Activated naive CD8-positive, alpha-beta T cell treated with anti-CD3 and anti-CD28 coated beads for 36 hours (primary cell): ENCODE measurements at regions not wholly inside any gene's neighbourhood (a gene's known extent, or its start where the extent isn't known, plus 50 kb on each side); places are given as distances from the start of the nearest gene placed in this dataset.

Experiments
- DNase-seq: peaks from one replicate; pipeline ENCODE4 v3.0.0; 2021
- H3K27ac Mint-ChIP-seq: one replicate; pipeline ENCODE4 v1.8.0; 2022; ENCODE audit warnings: mild to moderate bottlenecking, moderate library complexity, mixed read lengths
- H3K27me3 Mint-ChIP-seq: one replicate; pipeline ENCODE4 v1.8.0; 2022; ENCODE audit warnings: mild to moderate bottlenecking, mixed read lengths
- H3K36me3 Mint-ChIP-seq: one replicate; pipeline ENCODE4 v1.8.0; 2021; ENCODE audit warnings: mild to moderate bottlenecking, mixed read lengths
- H3K4me1 Mint-ChIP-seq: one replicate; pipeline ENCODE4 v1.8.0; 2021; ENCODE audit warnings: mixed read lengths
- H3K4me3 Mint-ChIP-seq: one replicate; pipeline ENCODE4 v1.8.0; 2022; ENCODE audit warnings: mild to moderate bottlenecking, moderate library complexity, mixed read lengths
- H3K9me3 Mint-ChIP-seq: one replicate; pipeline ENCODE4 v1.8.0; 2022; ENCODE audit warnings: mixed read lengths

DNA sequence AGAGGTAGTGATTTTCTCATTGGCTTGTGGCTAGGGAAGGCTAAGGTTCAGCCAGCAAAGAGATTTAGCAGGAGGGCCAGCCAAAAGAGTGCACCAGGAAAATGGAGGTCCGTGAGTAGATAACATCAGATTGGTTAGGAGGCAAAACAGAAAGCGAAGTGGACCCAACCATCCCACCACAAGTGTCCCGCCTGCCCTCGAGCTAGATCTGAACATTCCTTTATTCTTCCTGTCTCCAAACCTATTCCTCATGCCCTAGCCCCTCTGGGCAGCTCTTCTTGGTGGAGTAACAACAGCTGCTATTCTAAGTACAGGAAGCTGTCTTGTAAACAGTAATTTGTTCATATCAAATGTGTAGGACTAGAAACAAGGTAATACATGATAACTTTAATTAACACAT, 85.7 kb upstream of the BET1 start:
- Mint-ChIP-seq H3K27ac (no peak overlapping the region), H3K36me3 (no peaks in the 10 kb centered on the region), H3K4me1 (peaks cover 4% of the 10 kb centered on the region), H3K4me3 (no peak overlapping the region), H3K9me3 (no peaks in the 10 kb centered on the region), H3K27me3 (peaks cover 39% of the 10 kb centered on the region)
- no peak for DNase-seq

DNA sequence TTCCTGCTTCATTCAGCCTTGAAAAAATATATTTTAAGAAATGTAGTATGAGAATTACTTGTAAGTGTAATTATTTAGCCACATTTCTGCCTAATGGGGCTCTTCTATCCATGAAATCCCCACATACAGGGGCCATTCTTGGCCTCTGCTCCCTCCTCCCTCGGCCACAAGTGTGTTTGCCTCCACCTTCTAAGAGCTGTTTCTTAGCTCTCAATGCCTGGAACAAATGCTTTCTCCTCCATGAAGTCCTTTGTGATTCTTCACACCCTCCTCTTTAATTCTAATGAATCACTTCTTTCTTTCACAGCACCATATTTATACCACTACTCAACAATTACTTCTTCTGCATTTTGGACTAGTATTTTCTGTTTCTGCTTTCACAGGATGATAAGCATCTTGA, 88.8 kb upstream of the BET1 start:
- Mint-ChIP-seq H3K4me3 (no peak overlapping the region), H3K9me3 (no peaks in the 10 kb centered on the region), H3K27ac (no peak overlapping the region), H3K27me3 (peaks cover 49% of the 10 kb centered on the region), H3K4me1 (no peaks in the 10 kb centered on the region), H3K36me3 (no peaks in the 10 kb centered on the region)
- no peak for DNase-seq

DNA sequence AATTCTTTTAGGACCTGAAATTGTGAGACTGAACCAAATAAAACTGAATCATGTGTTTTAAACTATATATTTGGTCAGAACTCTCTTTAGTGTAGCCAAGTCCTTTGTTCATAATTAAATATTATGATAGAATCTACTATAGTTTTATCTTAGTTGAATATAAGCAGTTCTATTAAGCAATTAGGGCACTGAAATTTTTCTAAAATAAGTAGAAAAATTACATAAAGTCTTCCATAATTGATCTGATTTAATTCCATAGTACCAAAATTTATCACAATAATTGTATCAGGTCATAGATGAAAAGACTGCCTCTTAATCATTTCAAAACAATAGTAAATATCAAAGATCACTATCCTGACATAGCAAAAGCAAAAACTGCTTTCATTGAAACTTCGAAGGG, 90.1 kb upstream of the BET1 start:
- no peak overlapping the region for H3K27ac Mint-ChIP-seq
- H3K4me3 Mint-ChIP-seq: no peak overlapping the region
- H3K36me3 Mint-ChIP-seq: no peaks in the 10 kb centered on the region
- H3K4me1 Mint-ChIP-seq: no peaks in the 10 kb centered on the region
- H3K27me3 Mint-ChIP-seq: peaks cover 38% of the 10 kb centered on the region
- no peak for DNase-seq
- H3K9me3 Mint-ChIP-seq: no peaks in the 10 kb centered on the region

DNA sequence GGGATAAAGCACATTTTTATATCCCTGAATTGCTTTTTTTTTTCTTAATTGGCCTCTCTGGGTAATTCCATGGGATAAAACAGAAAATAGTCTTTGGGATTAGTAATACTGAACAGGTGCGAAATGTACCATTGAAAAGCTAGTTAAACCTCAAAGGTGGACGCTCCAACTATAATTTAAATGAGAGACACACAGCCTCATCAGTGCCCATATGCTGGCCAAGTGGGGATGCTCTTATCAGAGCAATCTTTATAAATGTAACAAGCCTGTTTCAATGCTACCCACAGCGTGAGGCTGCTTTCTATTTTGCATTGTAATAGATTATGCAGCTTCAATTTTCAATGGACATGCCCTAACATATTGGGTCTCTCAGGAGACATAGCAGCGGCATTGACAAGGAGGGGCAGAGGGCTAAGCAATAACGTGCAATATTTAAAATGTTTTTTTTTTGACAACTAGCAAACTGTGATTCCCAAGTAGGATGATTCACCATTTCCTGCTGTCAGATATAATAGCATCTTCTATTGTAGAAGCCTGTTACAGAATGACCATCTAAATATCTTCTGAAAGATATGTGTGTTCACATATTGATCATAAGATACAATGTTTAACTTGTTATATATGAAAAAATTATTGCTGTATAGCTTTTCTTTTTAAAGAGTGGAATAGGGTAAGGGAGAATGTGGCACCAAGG, 91.3 kb upstream of the BET1 start:
- Mint-ChIP-seq H3K36me3 (no peaks in the 10 kb centered on the region), H3K27me3 (peaks cover 27% of the 10 kb centered on the region), H3K4me3 (no peak overlapping the region), H3K27ac (no peak overlapping the region), H3K4me1 (no peaks in the 10 kb centered on the region), H3K9me3 (no peaks in the 10 kb centered on the region)
- no peak for DNase-seq

DNA sequence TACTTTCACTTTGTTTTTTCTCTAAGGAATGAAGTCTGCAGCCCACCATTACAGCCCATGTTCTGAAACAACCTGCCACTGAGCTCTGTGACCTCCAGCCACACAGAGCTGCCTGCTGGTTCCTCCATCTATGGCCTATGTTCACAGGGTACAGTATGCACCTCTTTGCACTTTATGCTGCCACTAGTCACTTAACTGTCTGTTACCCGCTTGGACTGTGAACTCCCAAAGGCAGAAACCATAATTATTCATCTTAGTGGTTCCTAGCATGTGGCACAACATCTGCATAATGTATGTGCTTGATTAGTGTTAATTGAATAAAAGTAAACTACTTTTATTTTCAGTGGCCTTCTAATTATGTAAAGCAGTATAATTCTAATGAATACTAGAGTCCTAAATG, 95.5 kb upstream of the BET1 start:
- DNase-seq: no peak
- Mint-ChIP-seq H3K4me3 (no peak overlapping the region), H3K9me3 (peaks cover 2% of the 10 kb centered on the region), H3K36me3 (no peaks in the 10 kb centered on the region), H3K27ac (no peak overlapping the region), H3K4me1 (no peaks in the 10 kb centered on the region), H3K27me3 (peaks cover 19% of the 10 kb centered on the region)

DNA sequence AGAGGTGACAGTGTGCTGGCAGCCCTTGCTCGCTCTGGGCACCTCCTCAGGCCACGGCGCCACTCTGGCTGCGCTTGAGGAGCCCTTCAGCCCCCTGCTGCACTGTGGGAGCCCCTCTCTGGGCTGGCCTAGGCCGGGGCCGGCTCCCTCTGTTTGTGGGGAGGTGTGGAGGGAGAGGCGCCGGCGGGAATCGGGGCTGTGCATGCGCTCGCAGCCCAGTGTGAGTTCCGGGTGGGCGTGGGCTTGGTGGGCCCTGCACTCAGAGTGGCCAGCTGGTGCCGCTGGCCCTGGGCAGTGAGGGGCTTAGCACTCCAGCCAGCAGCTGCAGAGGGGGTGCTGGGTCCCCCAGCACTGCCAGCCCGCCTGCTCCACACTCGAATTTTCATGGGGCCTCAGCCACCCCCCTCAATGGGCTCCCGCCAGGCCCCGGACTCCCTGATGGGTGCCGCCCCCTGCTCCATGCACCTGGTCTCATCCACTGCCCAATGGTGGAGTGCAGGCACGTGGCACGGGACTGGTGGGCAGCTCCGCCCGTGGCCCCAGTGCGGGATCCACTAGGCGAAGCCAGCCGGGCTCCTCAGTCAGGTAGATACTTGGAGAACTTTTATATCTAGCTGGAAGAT, 96.7 kb upstream of the BET1 start:
- no peak for DNase-seq

DNA sequence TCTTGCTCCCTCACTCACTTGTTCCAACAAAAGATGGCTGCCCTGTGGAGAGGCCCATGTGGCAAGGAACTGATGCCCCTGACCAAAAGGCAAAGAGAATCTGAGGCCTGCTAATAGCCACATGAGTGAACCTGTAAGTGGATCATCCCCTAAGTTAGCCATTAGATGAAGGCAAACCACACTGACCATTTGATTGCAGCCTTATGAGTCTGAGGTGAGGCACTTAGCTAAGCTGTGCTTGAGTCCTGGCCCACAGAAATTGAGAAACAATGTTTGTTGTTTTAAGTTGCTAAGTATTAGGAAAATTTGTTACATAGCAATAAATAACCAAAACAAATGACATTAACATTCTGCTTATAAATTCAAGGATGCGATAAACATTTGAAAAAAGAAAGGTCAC, 100.1 kb upstream of the BET1 start:
- DNase-seq: no peak
- peaks cover 9% of the 10 kb centered on the region for H3K27me3 Mint-ChIP-seq
- no peak overlapping the region for H3K27ac Mint-ChIP-seq
- H3K4me3 Mint-ChIP-seq: no peak overlapping the region
- H3K4me1 Mint-ChIP-seq: no peaks in the 10 kb centered on the region
- H3K9me3 Mint-ChIP-seq: peaks cover 2% of the 10 kb centered on the region
- no peaks in the 10 kb centered on the region for H3K36me3 Mint-ChIP-seq

More for the DNA sequence above, 96.7 kb upstream of the BET1 start:
- Mint-ChIP-seq H3K4me1 (no peaks in the 10 kb centered on the region), H3K4me3 (no peak overlapping the region), H3K9me3 (peaks cover 2% of the 10 kb centered on the region), H3K27ac (no peak overlapping the region), H3K27me3 (peaks cover 16% of the 10 kb centered on the region), H3K36me3 (no peaks in the 10 kb centered on the region)

DNA sequence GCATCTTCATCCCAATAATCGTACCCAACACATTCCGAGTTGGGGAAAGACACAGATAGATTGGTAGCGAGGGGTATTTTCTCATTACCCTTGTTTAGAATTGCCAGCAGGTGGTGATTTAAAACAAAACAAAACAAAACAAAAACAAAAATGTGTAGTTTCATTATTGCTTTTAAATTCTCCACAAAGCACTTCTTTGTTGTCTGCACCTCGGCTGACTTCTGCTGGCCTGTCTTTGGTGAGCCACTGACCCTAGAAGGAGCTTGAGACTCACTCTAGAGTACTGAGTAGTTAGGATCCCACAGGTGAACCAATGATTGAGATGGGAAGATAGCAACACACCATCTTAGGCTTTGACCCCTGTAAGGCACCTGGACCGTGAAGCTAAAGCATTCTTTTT, 105.4 kb upstream of the BET1 start:
- Mint-ChIP-seq H3K27me3 (peaks cover 13% of the 10 kb centered on the region), H3K4me1 (no peaks in the 10 kb centered on the region), H3K4me3 (no peak overlapping the region), H3K9me3 (no peaks in the 10 kb centered on the region), H3K36me3 (no peaks in the 10 kb centered on the region), H3K27ac (no peak overlapping the region)
- no peak for DNase-seq

DNA sequence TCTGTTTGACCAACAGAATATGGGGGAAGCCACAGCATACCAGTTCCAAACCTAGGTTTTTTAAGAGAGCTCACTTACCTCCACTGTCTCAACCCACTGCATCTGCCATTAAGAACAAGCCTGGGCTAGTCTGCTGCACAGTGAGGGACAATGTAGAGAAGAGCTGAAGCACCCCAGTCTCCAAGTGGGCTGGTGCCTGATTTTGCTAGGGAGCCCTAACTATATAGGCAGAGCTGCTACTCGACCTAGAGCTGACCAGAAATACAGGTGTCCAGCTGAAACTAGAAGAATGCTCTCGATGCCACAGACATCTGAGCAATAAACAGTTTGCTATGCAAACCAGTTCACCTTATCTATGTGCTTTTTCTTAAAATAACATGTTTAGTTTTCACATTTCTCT, 106.9 kb upstream of the BET1 start:
- DNase-seq: no peak
- no peak overlapping the region for H3K27ac Mint-ChIP-seq
- H3K27me3 Mint-ChIP-seq: peaks cover 13% of the 10 kb centered on the region
- H3K9me3 Mint-ChIP-seq: no peaks in the 10 kb centered on the region
- no peak overlapping the region for H3K4me3 Mint-ChIP-seq
- no peaks in the 10 kb centered on the region for H3K36me3 Mint-ChIP-seq
- H3K4me1 Mint-ChIP-seq: no peaks in the 10 kb centered on the region

DNA sequence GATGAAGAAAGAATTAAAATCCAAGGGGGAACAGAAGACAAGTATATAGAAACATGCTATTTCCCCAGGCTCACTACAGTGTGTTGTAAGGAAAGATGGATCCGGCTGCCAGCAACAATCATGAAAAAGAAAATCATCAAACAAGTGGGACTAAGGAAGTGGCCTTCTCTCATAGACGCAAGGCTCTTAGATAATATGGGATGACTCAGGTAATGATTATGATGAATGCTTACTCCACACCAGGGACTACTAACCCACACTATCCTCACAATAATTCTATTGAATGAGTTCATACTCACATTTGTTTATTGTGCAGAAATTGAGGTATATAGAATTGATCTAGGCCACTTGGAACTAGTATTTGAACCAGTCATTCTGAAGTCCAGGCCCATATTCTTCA, 111.2 kb upstream of the BET1 start:
- H3K36me3 Mint-ChIP-seq: no peaks in the 10 kb centered on the region
- DNase-seq: no peak
- H3K9me3 Mint-ChIP-seq: no peaks in the 10 kb centered on the region
- no peak overlapping the region for H3K27ac Mint-ChIP-seq
- peaks cover 18% of the 10 kb centered on the region for H3K27me3 Mint-ChIP-seq
- no peak overlapping the region for H3K4me3 Mint-ChIP-seq
- no peaks in the 10 kb centered on the region for H3K4me1 Mint-ChIP-seq

DNA sequence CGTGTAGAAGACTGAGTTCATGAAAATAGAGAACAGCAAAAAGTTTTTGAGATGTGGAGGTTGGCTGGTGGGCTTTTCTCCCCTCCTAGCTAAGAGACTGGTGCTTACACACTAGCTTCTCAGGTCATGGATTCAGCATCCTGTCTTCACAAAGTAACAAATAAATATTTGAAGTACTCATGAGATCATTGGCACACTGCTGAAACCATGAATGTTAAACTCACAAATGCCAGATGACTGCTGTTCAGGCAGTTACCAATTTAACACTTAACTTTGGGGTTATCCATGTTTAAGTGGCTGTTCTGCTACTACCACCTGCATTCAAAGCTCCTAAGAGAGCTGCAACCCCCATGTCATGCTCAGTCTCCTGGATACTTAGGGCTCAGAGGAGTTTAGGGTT, 119.0 kb upstream of the BET1 start:
- Mint-ChIP-seq H3K27me3 (peaks cover 19% of the 10 kb centered on the region), H3K4me3 (no peak overlapping the region), H3K36me3 (no peaks in the 10 kb centered on the region), H3K4me1 (no peaks in the 10 kb centered on the region), H3K9me3 (no peaks in the 10 kb centered on the region), H3K27ac (no peak overlapping the region)
- no peak for DNase-seq

DNA sequence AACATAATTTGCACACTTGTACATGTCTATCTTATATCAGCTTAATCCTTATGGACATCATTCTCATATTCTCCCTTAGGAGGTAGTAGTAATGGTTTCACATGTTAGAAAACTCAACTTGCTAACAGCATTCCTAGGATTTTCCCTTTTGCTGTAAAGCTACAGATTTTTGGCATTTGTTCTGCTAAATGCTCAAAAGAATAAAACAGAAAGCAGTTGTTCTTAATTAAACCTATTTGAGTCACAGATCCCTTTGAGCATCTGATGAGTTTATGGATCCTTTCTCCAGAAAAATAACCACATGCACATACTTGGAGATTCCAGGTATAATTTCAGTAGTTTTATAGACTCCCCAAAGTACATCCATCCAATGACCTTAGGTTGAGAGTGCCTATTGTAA, 122.9 kb upstream of the BET1 start:
- DNase-seq: no peak
- Mint-ChIP-seq H3K4me3 (no peak overlapping the region), H3K27me3 (peaks cover 9% of the 10 kb centered on the region), H3K4me1 (no peaks in the 10 kb centered on the region), H3K27ac (no peak overlapping the region), H3K9me3 (no peaks in the 10 kb centered on the region), H3K36me3 (no peaks in the 10 kb centered on the region)

DNA sequence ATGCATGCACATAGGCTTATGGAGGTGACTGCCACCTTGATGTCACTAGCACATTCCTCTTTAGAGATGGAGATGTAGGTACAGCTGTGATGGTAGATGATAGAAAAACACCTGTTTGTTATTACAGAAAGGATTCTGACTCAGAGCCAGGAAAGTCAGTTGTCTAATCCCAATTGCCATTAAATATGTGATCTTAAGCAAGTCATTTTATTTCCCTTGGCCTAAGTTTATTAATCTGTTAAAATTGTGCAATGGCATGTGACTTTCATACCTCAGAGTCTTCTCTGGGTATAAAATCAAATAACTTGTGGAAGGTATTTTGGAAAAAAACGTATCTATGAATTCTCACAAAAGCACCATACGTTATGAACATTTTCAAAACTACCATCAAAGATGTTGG, 123.9 kb upstream of the BET1 start:
- H3K4me3 Mint-ChIP-seq: no peak overlapping the region

DNA sequence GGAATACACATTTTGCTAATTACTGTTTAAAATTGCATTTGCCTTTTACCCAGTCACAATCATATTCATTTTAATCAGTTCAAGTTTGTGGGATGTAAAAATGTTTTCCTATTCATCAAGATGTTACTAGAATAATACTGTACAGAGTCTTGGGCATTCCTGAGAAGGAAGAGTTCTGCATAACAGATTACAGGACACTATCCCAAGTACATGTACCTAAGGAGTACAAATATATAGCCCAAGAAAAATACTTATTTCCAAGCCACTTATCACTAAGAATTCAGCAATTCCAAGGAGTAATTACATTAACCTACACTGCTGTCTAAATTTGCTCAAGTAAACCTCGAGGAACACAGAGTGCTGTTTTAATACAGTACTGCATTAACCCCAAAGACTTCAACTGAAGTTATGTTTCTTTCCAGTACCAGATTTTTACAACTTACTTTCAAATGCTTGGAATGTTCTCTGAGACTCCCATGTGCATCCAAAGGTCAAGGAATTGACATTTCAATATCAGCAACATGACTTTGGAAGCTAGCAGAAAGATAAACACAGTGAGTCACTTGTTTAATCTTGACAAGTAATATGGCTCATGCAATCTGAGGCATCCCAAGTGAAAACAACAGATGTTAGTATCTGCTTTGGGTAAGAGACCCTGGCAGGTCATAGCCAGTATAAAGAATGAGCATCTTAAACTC, 125.4 kb upstream of the BET1 start:
- H3K9me3 Mint-ChIP-seq: no peaks in the 10 kb centered on the region
- H3K36me3 Mint-ChIP-seq: no peaks in the 10 kb centered on the region
- DNase-seq: no peak
- H3K4me3 Mint-ChIP-seq: no peak overlapping the region
- no peaks in the 10 kb centered on the region for H3K4me1 Mint-ChIP-seq
- peaks cover 3% of the 10 kb centered on the region for H3K27me3 Mint-ChIP-seq
- H3K27ac Mint-ChIP-seq: no peak overlapping the region

More for the DNA sequence above, 123.9 kb upstream of the BET1 start:
- H3K27me3 Mint-ChIP-seq: peaks cover 3% of the 10 kb centered on the region
- H3K27ac Mint-ChIP-seq: no peak overlapping the region
- no peaks in the 10 kb centered on the region for H3K9me3 Mint-ChIP-seq
- no peaks in the 10 kb centered on the region for H3K36me3 Mint-ChIP-seq
- DNase-seq: no peak
- no peaks in the 10 kb centered on the region for H3K4me1 Mint-ChIP-seq

DNA sequence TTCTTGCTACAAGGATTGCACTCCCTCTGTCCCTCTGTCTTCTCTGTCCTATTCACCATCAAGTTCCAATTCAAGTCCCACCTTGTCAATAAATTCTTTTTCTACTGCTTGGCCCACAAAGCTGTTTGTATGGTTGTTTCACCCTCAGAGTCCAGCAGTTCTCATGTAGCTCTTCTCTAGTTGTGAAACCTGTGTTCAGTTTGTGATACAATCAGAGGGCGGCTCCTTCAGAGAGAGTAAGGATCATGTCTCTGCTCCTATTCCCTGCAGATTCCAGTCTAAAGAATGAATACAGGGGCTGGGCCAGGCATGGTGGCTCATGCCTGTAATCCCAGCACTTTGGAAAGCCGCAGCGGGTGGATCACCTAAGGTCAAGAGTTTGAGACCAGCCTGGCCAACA, 126.6 kb upstream of the BET1 start:
- Mint-ChIP-seq H3K9me3 (no peaks in the 10 kb centered on the region), H3K27me3 (peaks cover 3% of the 10 kb centered on the region), H3K27ac (no peak overlapping the region), H3K4me1 (no peaks in the 10 kb centered on the region), H3K4me3 (no peak overlapping the region), H3K36me3 (no peaks in the 10 kb centered on the region)
- DNase-seq: no peak

DNA sequence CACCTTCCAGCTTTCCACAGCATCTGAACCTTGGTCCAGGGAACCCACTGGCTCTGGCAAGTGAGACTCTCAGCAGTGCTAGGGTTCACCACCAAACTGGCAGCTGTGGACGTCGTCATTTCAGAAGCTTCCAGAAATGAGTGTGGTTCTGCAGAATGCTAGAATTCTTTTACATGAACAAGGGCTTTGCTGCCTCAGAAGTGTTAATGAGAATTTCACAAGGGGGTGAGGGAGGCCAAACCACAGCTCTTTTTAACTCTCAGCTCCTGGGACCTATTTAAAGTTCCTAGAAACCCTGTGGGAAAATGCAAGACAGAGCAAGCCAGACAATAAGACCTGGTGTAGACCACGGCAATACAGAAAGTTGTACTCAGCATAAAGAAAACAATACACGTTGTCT, 129.3 kb upstream of the BET1 start:
- H3K36me3 Mint-ChIP-seq: no peaks in the 10 kb centered on the region
- no peaks in the 10 kb centered on the region for H3K4me1 Mint-ChIP-seq
- no peak overlapping the region for H3K4me3 Mint-ChIP-seq
- H3K27me3 Mint-ChIP-seq: no peaks in the 10 kb centered on the region
- H3K27ac Mint-ChIP-seq: no peak overlapping the region
- no peak for DNase-seq
- no peaks in the 10 kb centered on the region for H3K9me3 Mint-ChIP-seq
